Activated CD4-positive, alpha-beta T cell treated with anti-CD3 and anti-CD28 coated beads, Interleukin-2, amount 50 U/mL, for 4 hours (primary cell): ENCODE measurements at regions not wholly inside any gene's neighbourhood (a gene's known extent, or its start where the extent isn't known, plus 50 kb on each side); places are given as distances from the start of the nearest gene placed in this dataset.
"Not testable (repeated sequence)": the region's sequence is repeated elsewhere in the genome, so short reads cannot be mapped to it uniquely, and the experiment has no call there.

ENCODE experiments used
- DNase-seq, 2 experiments: peaks; one replicate each; pipeline ENCODE4 v3.0.0-alpha.2; 2020

GRCh38 chr1:120232834-120233660, 56.7 kb upstream of the SEC22B start:
- not testable (repeated sequence) for DNase-seq

GRCh38 chr1:120229835-120230234, 53.5 kb upstream of the SEC22B start:
- not testable (repeated sequence) for DNase-seq
